Body of pancreas (tissue), 4 donors: ENCODE measurements at regions not wholly inside any gene's neighbourhood (a gene's known extent, or its start where the extent isn't known, plus 50 kb on each side); places are given as distances from the start of the nearest gene placed in this dataset.

Experiments used
- POLR2A ChIP-seq, 3 donors: fragments of 450-650 bp; IDR thresholded peaks; one replicate each; pipeline ENCODE4 v1.6.1; 2016; ENCODE audit warnings: antibody characterized with exemption in 3 of 3, mild to moderate bottlenecking in 2 of 3
- TF ChIP-seq, protein P1 (sequence below), 7 experiments: fragments of 450-650 bp in 4 of 7; fragments of 200-600 bp in 3 of 7; sonication (generic) in 3 of 7; IDR thresholded peaks; one replicate each; pipeline ENCODE4 v1.5.1; 2016 to 2019; ENCODE audit warnings: antibody characterized with exemption in 7 of 7

DNA sequence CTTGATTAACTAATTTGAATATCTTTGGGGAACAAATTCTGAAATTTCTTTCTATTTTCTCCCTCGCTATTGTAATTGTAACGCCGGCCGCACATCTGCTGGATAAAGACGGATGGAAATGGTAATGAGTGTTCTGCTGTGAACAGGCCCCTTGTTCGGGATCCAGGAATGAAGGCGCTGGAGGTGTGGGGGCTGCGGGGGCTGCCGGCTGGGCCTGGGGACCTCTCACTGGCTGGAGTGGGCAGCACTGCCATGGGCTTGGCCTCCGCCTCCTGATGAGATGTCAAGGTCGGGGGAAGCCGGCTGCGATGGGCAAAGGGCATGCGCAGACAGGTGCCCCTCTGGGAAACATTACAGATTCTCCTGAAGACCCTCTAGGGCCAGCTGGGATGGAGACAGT lies 175.4 kb downstream of the PHETA1 start:
- TF ChIP-seq, protein P1, sequence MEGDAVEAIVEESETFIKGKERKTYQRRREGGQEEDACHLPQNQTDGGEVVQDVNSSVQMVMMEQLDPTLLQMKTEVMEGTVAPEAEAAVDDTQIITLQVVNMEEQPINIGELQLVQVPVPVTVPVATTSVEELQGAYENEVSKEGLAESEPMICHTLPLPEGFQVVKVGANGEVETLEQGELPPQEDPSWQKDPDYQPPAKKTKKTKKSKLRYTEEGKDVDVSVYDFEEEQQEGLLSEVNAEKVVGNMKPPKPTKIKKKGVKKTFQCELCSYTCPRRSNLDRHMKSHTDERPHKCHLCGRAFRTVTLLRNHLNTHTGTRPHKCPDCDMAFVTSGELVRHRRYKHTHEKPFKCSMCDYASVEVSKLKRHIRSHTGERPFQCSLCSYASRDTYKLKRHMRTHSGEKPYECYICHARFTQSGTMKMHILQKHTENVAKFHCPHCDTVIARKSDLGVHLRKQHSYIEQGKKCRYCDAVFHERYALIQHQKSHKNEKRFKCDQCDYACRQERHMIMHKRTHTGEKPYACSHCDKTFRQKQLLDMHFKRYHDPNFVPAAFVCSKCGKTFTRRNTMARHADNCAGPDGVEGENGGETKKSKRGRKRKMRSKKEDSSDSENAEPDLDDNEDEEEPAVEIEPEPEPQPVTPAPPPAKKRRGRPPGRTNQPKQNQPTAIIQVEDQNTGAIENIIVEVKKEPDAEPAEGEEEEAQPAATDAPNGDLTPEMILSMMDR (IDR thresholded peaks at IDR 0.05) = no peak
- no peak for TF ChIP-seq POLR2A (IDR thresholded peaks at IDR 0.05)
